ENCODE measurements at regions not wholly inside any gene's neighbourhood (a gene's known extent, or its start where the extent isn't known, plus 50 kb on each side); places are given as distances from the start of the nearest gene placed in this dataset.
"Not testable (repeated sequence)": the region's sequence is repeated elsewhere in the genome, so short reads cannot be mapped to it uniquely, and the experiment has no call there.

DNA sequence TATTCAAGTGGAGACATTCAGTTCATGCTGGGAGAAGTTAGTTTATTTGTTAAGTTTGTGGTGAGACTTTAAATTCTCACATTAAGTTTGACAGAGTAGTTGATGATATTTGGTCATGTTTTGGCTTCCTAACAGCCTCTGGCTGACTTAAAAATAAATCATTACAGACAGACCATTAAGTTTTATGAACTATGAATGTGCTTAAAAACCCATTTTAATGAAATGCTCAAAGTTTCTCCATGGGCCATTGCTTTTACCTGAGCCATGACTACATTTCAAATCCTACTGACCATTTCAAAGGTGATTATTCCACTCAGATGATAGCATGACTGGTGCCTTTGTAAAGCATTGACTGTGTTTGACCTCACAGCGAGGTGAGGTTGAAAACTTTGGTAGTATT is 192.7 kb downstream of the LRRC70 start:
- no peaks in the 10 kb centered on the region for H3K4me1 Mint-ChIP-seq (ENCODE audit: unreplicated experiment)
- no peak overlapping the region for H3K27ac Mint-ChIP-seq (ENCODE audit: unreplicated experiment)
- DNase-seq (ENCODE audit: low spot score): no peak
- H3K9me3 Mint-ChIP-seq (ENCODE audit: unreplicated experiment): no peaks in the 10 kb centered on the region
- no peaks in the 10 kb centered on the region for H3K36me3 Mint-ChIP-seq (ENCODE audit: low read depth, unreplicated experiment)
- no peak overlapping the region for H3K4me3 Mint-ChIP-seq (ENCODE audit: unreplicated experiment)
- TF ChIP-seq, protein P1, sequence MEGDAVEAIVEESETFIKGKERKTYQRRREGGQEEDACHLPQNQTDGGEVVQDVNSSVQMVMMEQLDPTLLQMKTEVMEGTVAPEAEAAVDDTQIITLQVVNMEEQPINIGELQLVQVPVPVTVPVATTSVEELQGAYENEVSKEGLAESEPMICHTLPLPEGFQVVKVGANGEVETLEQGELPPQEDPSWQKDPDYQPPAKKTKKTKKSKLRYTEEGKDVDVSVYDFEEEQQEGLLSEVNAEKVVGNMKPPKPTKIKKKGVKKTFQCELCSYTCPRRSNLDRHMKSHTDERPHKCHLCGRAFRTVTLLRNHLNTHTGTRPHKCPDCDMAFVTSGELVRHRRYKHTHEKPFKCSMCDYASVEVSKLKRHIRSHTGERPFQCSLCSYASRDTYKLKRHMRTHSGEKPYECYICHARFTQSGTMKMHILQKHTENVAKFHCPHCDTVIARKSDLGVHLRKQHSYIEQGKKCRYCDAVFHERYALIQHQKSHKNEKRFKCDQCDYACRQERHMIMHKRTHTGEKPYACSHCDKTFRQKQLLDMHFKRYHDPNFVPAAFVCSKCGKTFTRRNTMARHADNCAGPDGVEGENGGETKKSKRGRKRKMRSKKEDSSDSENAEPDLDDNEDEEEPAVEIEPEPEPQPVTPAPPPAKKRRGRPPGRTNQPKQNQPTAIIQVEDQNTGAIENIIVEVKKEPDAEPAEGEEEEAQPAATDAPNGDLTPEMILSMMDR (IDR thresholded peaks at IDR 0.05; ENCODE audit: unreplicated experiment): no peak
- H3K27me3 Mint-ChIP-seq (ENCODE audit: unreplicated experiment): peaks cover under 1% of the 10 kb centered on the region

DNA sequence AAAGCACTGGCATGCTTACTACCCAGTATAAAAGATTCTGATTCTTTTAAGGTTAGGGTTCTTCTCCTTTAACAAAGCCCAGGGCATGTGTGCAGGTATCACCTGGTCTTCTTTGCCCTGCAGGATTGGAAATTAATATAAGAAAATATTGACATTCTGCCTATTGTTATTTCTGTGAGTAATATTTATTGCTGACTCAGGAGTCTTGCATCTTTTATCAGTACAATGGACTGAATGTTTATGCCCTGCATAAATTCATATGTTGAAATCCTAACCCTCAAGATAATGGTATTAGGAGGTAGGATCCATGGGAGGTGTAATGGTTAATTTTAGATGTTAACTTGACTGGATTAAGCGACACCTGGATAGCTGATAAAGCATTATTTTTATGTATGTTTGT is 189.0 kb downstream of the LRRC70 start:
- no peak overlapping the region for H3K27ac Mint-ChIP-seq (ENCODE audit: unreplicated experiment)
- no peak for DNase-seq (ENCODE audit: low spot score)
- H3K36me3 Mint-ChIP-seq (ENCODE audit: low read depth, unreplicated experiment): no peaks in the 10 kb centered on the region
- TF ChIP-seq, protein P1 (IDR thresholded peaks at IDR 0.05; ENCODE audit: unreplicated experiment): no peak
- no peak overlapping the region for H3K4me3 Mint-ChIP-seq (ENCODE audit: unreplicated experiment)
- no peaks in the 10 kb centered on the region for H3K9me3 Mint-ChIP-seq (ENCODE audit: unreplicated experiment)
- no peaks in the 10 kb centered on the region for H3K27me3 Mint-ChIP-seq (ENCODE audit: unreplicated experiment)
- no peaks in the 10 kb centered on the region for H3K4me1 Mint-ChIP-seq (ENCODE audit: unreplicated experiment)

DNA sequence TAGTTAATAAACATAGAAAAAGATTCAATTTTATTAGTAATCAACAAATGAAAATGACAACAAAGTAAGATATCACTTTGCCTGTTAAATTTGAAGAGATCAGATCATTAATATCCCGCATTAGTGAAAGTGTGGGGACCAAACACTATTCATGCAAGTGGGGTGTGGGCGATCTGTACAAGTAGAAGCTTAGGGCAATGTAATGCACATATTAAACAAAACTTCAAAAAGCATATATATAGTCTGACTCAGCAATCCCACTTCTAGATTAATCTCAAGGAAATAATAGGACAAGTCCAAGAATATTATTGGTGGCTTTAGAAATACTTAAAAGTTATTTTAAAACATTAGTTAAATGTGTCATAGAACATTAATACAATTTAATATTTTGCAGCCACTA is 188.5 kb downstream of the LRRC70 start:
- Mint-ChIP-seq H3K9me3 (ENCODE audit: unreplicated experiment) (no peaks in the 10 kb centered on the region), H3K4me1 (ENCODE audit: unreplicated experiment) (no peaks in the 10 kb centered on the region), H3K36me3 (ENCODE audit: low read depth, unreplicated experiment) (no peaks in the 10 kb centered on the region), H3K27me3 (ENCODE audit: unreplicated experiment) (no peaks in the 10 kb centered on the region), H3K27ac (ENCODE audit: unreplicated experiment) (no peak overlapping the region), H3K4me3 (ENCODE audit: unreplicated experiment) (no peak overlapping the region)
- TF ChIP-seq, protein P1 (IDR thresholded peaks at IDR 0.05; ENCODE audit: unreplicated experiment): no peak
- DNase-seq (ENCODE audit: low spot score): no peak

DNA sequence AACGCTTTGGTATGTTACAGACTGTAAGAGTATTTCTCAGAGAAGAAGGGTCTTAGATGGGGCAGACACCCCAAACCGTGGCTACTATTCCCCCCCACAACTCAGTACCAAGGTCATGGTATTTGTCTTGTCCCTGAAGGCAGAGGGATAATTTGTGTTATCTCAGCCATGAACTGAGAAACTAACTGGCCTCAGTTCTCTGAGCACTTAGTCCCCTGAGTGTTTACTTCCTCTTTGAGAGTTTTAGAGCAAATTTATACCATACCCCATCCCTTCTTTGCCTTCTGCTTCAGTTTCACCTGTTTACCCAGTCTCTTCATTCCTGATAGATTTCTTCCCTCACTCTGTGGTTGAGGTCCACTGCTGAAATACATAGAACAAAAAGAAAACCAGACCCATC is 183.9 kb downstream of the LRRC70 start:
- DNase-seq (ENCODE audit: low spot score): no peak
- no peak overlapping the region for H3K27ac Mint-ChIP-seq (ENCODE audit: unreplicated experiment)
- TF ChIP-seq, protein P1 (IDR thresholded peaks at IDR 0.05; ENCODE audit: unreplicated experiment): no peak
- H3K27me3 Mint-ChIP-seq (ENCODE audit: unreplicated experiment): no peaks in the 10 kb centered on the region
- no peaks in the 10 kb centered on the region for H3K9me3 Mint-ChIP-seq (ENCODE audit: unreplicated experiment)
- H3K36me3 Mint-ChIP-seq (ENCODE audit: low read depth, unreplicated experiment): no peaks in the 10 kb centered on the region
- H3K4me1 Mint-ChIP-seq (ENCODE audit: unreplicated experiment): no peaks in the 10 kb centered on the region
- no peak overlapping the region for H3K4me3 Mint-ChIP-seq (ENCODE audit: unreplicated experiment)

DNA sequence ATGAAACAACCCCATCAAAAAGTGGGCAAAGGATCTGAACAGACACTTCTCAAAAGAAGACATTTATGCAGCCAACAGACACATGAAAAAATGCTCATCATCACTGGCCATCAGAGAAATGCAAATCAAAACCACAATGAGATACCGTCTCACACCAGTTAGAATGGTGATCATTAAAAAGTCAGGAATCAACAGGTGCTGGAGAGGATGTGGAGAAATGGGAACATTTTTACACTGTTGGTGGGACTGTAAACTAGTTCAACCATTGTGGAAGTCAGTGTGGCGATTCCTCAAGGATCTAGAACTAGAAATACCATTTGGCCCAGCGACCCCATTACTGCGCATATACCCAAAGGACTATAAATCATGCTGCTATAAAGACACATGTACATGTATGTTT is 179.1 kb downstream of the LRRC70 start:
- not testable (repeated sequence) for DNase-seq (ENCODE audit: low spot score)

DNA sequence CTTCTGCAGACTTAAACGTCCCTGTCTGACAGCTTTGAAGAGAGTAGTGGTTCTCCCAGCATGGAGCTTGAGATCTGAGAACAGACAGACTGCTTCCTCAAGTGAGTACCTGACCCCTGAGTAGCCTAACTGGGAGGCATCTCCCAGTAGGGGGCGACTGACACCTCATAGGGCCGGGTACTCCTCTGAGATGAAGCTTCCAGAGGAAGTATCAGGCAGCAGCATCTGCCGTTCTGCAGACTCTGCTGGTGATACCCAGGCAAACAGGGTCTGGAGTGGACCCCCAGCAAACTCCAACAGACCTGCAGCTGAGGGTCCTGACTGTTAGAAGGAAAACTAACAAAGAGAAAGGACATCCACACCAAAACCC is 174.4 kb downstream of the LRRC70 start:
- H3K36me3 Mint-ChIP-seq (ENCODE audit: low read depth, unreplicated experiment); H3K9me3 Mint-ChIP-seq (ENCODE audit: unreplicated experiment); H3K4me3 Mint-ChIP-seq (ENCODE audit: unreplicated experiment); H3K27me3 Mint-ChIP-seq (ENCODE audit: unreplicated experiment); H3K4me1 Mint-ChIP-seq (ENCODE audit: unreplicated experiment); DNase-seq (ENCODE audit: low spot score); H3K27ac Mint-ChIP-seq (ENCODE audit: unreplicated experiment): not testable (repeated sequence)

More for the DNA sequence above, 179.1 kb downstream of the LRRC70 start:
- H3K4me1 Mint-ChIP-seq (ENCODE audit: unreplicated experiment); H3K27me3 Mint-ChIP-seq (ENCODE audit: unreplicated experiment); H3K36me3 Mint-ChIP-seq (ENCODE audit: low read depth, unreplicated experiment); H3K9me3 Mint-ChIP-seq (ENCODE audit: unreplicated experiment); H3K27ac Mint-ChIP-seq (ENCODE audit: unreplicated experiment); H3K4me3 Mint-ChIP-seq (ENCODE audit: unreplicated experiment): not testable (repeated sequence)

DNA sequence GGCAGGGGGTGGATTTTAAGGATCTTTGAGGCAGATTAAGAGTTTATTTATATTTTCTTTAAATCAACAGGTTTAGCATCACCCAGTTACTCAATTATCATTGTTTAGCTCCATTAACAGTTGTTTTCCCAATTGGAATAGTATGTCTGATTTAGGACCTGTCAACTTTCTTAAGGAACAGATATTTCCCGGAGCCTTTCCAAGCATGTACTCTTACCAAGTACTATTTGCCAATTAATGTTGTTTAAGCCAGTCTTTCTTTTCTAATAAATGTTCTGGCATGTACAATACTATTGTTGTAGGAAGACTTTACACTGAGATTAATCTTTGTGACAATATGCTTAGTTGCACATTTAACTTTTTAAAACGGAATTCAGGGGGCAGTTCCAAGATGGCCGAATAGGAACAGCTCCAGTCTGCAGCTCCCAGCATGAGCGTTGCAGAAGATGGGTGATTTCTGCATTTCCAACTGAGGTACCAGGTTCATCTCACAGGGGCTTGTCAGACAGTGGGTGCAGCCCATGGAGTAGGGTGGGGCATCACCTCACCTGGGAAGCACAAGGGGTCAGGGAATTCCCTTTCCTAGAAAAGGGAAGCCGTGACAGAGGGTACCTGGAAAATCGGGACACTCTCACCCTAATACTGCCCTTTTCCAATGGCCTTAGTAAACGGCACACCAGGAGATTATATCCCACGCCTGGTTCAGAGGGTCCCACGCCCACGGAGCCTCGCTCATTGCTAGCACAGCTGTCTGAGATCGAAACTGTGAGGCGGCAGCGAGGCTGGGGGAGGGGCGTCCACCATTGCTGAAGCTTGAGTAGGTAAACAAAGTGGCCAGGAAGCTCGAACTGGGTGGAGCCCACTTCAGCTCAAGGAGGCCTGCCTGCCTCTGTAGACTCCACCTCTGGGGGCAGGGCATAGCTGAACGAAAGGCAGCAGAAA is 173.7 kb downstream of the LRRC70 start:
- not testable (repeated sequence) for H3K27ac Mint-ChIP-seq (ENCODE audit: unreplicated experiment); H3K4me1 Mint-ChIP-seq (ENCODE audit: unreplicated experiment); DNase-seq (ENCODE audit: low spot score); H3K4me3 Mint-ChIP-seq (ENCODE audit: unreplicated experiment); H3K27me3 Mint-ChIP-seq (ENCODE audit: unreplicated experiment); H3K9me3 Mint-ChIP-seq (ENCODE audit: unreplicated experiment); H3K36me3 Mint-ChIP-seq (ENCODE audit: low read depth, unreplicated experiment)
